ENCODE measurements at regions not wholly inside any gene's neighbourhood (a gene's known extent, or its start where the extent isn't known, plus 50 kb on each side); places are given as distances from the start of the nearest gene placed in this dataset.

DNA sequence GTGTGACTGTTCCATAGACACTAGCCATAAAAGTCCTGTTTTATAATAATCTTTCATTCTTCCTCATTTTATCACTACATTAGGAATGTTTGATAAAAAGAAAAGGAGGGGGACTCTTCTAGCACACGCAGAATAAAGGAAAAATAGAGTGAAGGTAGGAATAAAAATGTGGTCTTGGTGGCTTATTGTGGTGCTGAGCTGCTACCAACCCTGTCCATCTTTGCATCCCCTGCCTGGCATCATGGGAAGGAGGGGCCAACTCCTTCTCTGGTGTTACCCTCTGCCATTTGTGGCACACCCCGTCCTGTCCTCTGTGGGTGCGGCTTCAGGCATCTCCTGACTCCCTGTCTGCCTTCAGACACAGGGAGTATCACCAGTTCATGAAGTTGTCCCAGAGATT, 104.9 kb upstream of the ZNF536 start:
- no peak for DNase-seq (ENCODE audit: low spot score in 2 of 2)
- Histone ChIP-seq H3K27me3 (no peaks in the 10 kb centered on the region), H3K9me3 (no peaks in the 10 kb centered on the region), H3K4me1 (peaks cover 0 to 26% (median 9%) of the 10 kb centered on the region in 4 donors), H3K27ac (no peak overlapping the region), H3K36me3 (no peaks in the 10 kb centered on the region), H3K4me3 (no peak overlapping the region)
- no peak for TF ChIP-seq EP300 (IDR thresholded peaks at IDR 0.05)
- TF ChIP-seq, protein P1, sequence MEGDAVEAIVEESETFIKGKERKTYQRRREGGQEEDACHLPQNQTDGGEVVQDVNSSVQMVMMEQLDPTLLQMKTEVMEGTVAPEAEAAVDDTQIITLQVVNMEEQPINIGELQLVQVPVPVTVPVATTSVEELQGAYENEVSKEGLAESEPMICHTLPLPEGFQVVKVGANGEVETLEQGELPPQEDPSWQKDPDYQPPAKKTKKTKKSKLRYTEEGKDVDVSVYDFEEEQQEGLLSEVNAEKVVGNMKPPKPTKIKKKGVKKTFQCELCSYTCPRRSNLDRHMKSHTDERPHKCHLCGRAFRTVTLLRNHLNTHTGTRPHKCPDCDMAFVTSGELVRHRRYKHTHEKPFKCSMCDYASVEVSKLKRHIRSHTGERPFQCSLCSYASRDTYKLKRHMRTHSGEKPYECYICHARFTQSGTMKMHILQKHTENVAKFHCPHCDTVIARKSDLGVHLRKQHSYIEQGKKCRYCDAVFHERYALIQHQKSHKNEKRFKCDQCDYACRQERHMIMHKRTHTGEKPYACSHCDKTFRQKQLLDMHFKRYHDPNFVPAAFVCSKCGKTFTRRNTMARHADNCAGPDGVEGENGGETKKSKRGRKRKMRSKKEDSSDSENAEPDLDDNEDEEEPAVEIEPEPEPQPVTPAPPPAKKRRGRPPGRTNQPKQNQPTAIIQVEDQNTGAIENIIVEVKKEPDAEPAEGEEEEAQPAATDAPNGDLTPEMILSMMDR (IDR thresholded peaks at IDR 0.05), result no peak
- no peak for TF ChIP-seq POLR2A (IDR thresholded peaks at IDR 0.05)
- 47 to 83% methylated on average over 3 of the region's 3 CpGs for WGBS, 2 donors

DNA sequence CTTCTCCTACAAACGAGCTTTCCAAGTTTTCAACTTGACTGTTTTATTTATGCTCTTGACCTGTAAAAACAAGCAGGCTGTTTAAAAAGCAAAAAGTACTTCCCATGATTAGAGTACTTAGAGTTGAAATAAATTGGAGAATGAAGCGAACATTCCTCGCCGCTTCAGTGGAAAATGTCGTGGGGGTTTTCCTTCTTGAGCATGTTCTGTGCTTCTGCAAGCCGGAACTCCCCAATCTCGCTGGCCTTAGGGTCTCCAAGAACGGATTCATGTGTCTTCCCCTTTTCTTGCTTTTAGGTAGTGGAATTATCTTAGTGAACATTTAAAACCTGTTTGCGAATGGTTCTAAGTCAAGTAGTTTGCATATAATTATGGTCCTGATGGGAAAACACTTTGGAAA, 103.6 kb upstream of the ZNF536 start:
- Histone ChIP-seq H3K9me3 (peaks cover 0 to 12% (median 1%) of the 10 kb centered on the region in 4 donors), H3K36me3 (no peaks in the 10 kb centered on the region), H3K27ac (no peak overlapping the region), H3K4me1 (peaks cover 0 to 13% (median 3%) of the 10 kb centered on the region in 4 donors), H3K4me3 (no peak overlapping the region), H3K27me3 (no peaks in the 10 kb centered on the region)
- 58 to 62% methylated on average over 9 of the region's 9 CpGs for WGBS, 2 donors
- TF ChIP-seq POLR2A (IDR thresholded peaks at IDR 0.05) (no peak), EP300 (IDR thresholded peaks at IDR 0.05) (no peak)
- TF ChIP-seq, protein P1 (IDR thresholded peaks at IDR 0.05), result no peak
- DNase-seq (ENCODE audit: low spot score in 2 of 2), result no peak

DNA sequence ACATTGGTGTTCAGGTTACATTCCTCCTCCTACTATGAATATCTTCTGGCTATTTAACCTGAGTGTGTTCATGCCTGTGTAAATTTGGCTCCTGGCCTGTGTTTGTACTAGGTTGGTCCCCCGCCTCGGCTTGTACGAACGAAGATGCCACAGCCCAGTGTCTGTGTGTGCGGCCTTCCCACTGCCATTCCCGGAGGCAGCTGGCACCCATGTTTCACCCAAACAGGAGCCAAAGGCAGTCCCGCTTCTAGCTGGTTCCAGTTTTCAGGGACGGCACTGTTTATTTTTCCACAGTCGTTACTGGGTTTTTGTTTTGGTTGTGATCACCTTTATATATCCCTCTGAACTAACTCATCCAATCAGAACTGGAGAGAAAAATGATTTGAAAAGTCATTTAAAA, 102.5 kb upstream of the ZNF536 start:
- Histone ChIP-seq H3K9me3 (peaks cover 0 to 13% (median 1%) of the 10 kb centered on the region in 4 donors), H3K27me3 (no peaks in the 10 kb centered on the region), H3K36me3 (no peaks in the 10 kb centered on the region), H3K27ac (no peak overlapping the region), H3K4me3 (no peak overlapping the region), H3K4me1 (peaks cover 0 to 4% (median 0%) of the 10 kb centered on the region in 4 donors)
- DNase-seq (ENCODE audit: low spot score in 2 of 2), result no peak
- WGBS, 2 donors, result 76 to 81% methylated on average over 9 of the region's 9 CpGs
- TF ChIP-seq POLR2A (IDR thresholded peaks at IDR 0.05), result no peak
- TF ChIP-seq, protein P1 (IDR thresholded peaks at IDR 0.05), result no peak
- TF ChIP-seq EP300 (IDR thresholded peaks at IDR 0.05), result no peak

DNA sequence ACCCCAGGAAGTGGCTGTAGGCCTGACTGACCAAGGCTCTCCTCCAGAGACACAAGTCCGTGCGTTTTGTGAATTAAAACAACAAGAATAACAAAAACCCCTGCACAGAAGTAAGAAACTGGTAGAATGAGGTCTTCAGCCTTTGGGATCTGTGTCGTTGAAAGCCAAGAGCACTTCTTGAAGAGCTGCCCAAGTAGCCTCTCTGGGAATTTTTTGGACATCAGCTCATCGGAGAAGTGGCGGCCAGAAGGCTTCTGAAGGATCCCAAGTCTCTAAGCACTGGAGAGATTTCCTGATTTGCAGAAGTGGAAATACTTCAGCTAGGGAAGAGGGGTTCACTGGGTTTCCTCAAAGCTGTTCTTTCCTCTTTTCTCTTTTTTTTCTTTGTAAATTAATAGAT, 100.4 kb upstream of the ZNF536 start:
- TF ChIP-seq POLR2A (IDR thresholded peaks at IDR 0.05), result no peak
- TF ChIP-seq, protein P1 (IDR thresholded peaks at IDR 0.05), result no peak
- TF ChIP-seq EP300 (IDR thresholded peaks at IDR 0.05), result no peak
- Histone ChIP-seq H3K27me3 (no peaks in the 10 kb centered on the region), H3K9me3 (peaks cover 0 to 13% (median 1%) of the 10 kb centered on the region in 4 donors), H3K27ac (no peak overlapping the region), H3K36me3 (no peaks in the 10 kb centered on the region), H3K4me3 (no peak overlapping the region), H3K4me1 (peaks cover 0 to 20% (median 0%) of the 10 kb centered on the region in 4 donors)
- DNase-seq (ENCODE audit: low spot score in 2 of 2), result no peak
- 72 to 82% methylated on average over 5 of the region's 5 CpGs for WGBS, 2 donors

DNA sequence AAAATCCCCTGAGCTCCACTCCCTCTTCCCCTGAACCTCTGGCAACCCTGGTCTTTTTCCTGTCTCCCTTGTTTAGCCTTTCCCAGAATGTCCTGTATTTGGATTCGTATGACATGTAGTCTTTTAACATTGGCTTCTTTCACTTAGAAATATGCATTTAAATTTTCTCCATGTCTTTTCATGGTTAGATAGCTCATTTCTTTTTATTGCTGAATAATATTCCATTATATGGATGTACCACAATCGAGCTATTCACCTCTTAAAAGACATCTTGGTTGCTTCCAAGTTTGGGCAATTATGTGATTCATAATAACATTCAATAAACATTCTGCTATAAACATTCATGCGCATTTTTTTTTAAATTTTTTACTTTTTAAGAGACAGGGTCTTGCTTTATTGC, 99.6 kb upstream of the ZNF536 start:
- WGBS, 2 donors, result 88 to 92% methylated on average over 3 of the region's 3 CpGs
- Histone ChIP-seq H3K4me3 (no peak overlapping the region), H3K9me3 (peaks cover 0 to 13% (median 1%) of the 10 kb centered on the region in 4 donors), H3K27ac (no peak overlapping the region), H3K36me3 (no peaks in the 10 kb centered on the region), H3K4me1 (peaks cover 0 to 27% (median 1%) of the 10 kb centered on the region in 4 donors), H3K27me3 (no peaks in the 10 kb centered on the region)
- DNase-seq (ENCODE audit: low spot score in 2 of 2), result no peak
- TF ChIP-seq, protein P1 (IDR thresholded peaks at IDR 0.05), result no peak
- TF ChIP-seq EP300 (IDR thresholded peaks at IDR 0.05) (no peak), POLR2A (IDR thresholded peaks at IDR 0.05) (no peak)

All from tibial nerve (tissue), 4 donors.